Liver (tissue), 3 donors: ENCODE measurements at regions not wholly inside any gene's neighbourhood (a gene's known extent, or its start where the extent isn't known, plus 50 kb on each side); places are given as distances from the start of the nearest gene placed in this dataset.

ENCODE experiments used
- CTCF ChIP-seq: fragments of 150-350 bp; IDR thresholded peaks from 2 replicates; pipeline ENCODE4 v1.5.1; 2017; ENCODE audit warnings: improper control_type of control experiment, low read depth, low read length; ENCODE audit not compliant: missing input control
- EGR1 ChIP-seq, 2 donors: IDR thresholded peaks; 2 replicates each; pipeline ENCODE4 v1.6.1; 2016 to 2018; ENCODE audit warnings: antibody characterized with exemption in 2 of 2, low read depth in 2 of 2
- MAX ChIP-seq: IDR thresholded peaks from 2 replicates; pipeline ENCODE4 v1.6.1; 2016; ENCODE audit warnings: antibody characterized with exemption
- RAD21 ChIP-seq, 2 donors: IDR thresholded peaks; 2 replicates each; pipeline ENCODE4 v1.6.1; 2016; ENCODE audit warnings: antibody characterized with exemption in 2 of 2, mild to moderate bottlenecking in 2 of 2
- YY1 ChIP-seq: IDR thresholded peaks from 2 replicates; pipeline ENCODE4 v1.6.1; 2016; ENCODE audit warnings: antibody characterized with exemption, mild to moderate bottlenecking
- donor health status: healthy.
- donor health status: healthy.

DNA sequence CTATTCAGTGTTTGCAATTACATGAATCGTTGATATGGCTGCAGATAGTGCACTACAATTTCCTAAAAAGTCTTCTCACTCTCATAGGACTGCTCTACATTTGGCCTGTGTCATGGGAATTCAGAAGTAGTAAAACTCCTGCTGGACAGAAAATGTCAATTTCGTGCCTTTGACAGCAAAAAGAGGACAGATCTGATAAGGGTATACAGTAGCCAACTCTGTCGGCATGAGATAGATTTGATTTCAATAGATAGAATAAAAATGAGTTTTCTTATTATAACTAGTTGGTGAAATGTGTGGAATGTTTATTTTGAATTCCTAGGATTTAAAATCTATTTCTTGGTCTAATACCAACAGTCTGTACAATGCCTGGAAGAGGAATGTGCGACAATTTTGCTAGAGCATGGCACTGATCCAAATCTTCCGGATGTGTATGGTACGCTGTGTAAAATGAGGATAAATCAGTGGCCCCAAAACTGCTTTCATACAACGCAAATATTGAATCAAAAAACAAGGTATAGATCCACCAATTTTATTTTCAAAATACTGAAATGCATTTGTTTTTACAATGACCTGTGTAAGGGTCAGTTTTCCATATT lies 133.5 kb upstream of the CDK13 start:
- no peak for TF ChIP-seq CTCF
- TF ChIP-seq RAD21 (IDR thresholded peaks at IDR 0.05): no peak
- no peak for TF ChIP-seq EGR1 (IDR thresholded peaks at IDR 0.05; ENCODE audit: low read depth in 2 of 2)
- no peak for TF ChIP-seq YY1
- no peak for TF ChIP-seq MAX
